Ishikawa (cell line): ENCODE measurements at regions not wholly inside any gene's neighbourhood (a gene's known extent, or its start where the extent isn't known, plus 50 kb on each side); places are given as distances from the start of the nearest gene placed in this dataset.

ENCODE experiments used
- CEBPB ChIP-seq: IDR thresholded peaks from 2 replicates; pipeline ENCODE4 v1.6.1; 2012
- CREB1 ChIP-seq: IDR thresholded peaks from 2 replicates; pipeline ENCODE4 v1.6.1; 2012; ENCODE audit warnings: low read depth
- EGR1 ChIP-seq: IDR thresholded peaks from 2 replicates; pipeline ENCODE4 v1.6.1; 2012
- EP300 ChIP-seq: IDR thresholded peaks from 2 replicates; pipeline ENCODE4 v1.6.1; 2012; ENCODE audit warnings: borderline replicate concordance
- FOXM1 ChIP-seq: IDR thresholded peaks from 2 replicates; pipeline ENCODE4 v1.6.1; 2012; ENCODE audit warnings: low read depth, borderline replicate concordance
- MAX ChIP-seq: IDR thresholded peaks from 2 replicates; pipeline ENCODE4 v1.6.1; 2012
- NFIC ChIP-seq: IDR thresholded peaks from 2 replicates; pipeline ENCODE4 v1.6.1; 2012
- RAD21 ChIP-seq: IDR thresholded peaks from 2 replicates; pipeline ENCODE4 v1.6.1; 2012; ENCODE audit warnings: low read depth
- REST ChIP-seq: IDR thresholded peaks from 2 replicates; pipeline ENCODE4 v1.6.1; 2012; ENCODE audit warnings: low read depth, mild to moderate bottlenecking
- TAF1 ChIP-seq: IDR thresholded peaks from 2 replicates; pipeline ENCODE4 v1.6.1; 2012; ENCODE audit warnings: low read depth, mild to moderate bottlenecking
- TCF12 ChIP-seq: IDR thresholded peaks from 2 replicates; pipeline ENCODE4 v1.6.1; 2012; ENCODE audit warnings: low read depth
- TEAD4 ChIP-seq: IDR thresholded peaks from 2 replicates; pipeline ENCODE4 v1.6.1; 2012
- YY1 ChIP-seq: IDR thresholded peaks from 2 replicates; pipeline ENCODE4 v1.6.1; 2012; ENCODE audit warnings: low read depth
- ZBTB7A ChIP-seq: IDR thresholded peaks from 2 replicates; pipeline ENCODE4 v1.6.1; 2012; ENCODE audit warnings: low read depth
- TF ChIP-seq, protein P1 (sequence below): IDR thresholded peaks from 2 replicates; pipeline ENCODE4 v1.6.1; 2012

- TF ChIP-seq EP300 (no peak), ZBTB7A (no peak), YY1 (no peak), TCF12 (no peak), FOXM1 (no peak), EGR1 (no peak), REST (no peak), TEAD4 (no peak), CEBPB (no peak), MAX (no peak), TAF1 (no peak)
- TF ChIP-seq, protein P1, sequence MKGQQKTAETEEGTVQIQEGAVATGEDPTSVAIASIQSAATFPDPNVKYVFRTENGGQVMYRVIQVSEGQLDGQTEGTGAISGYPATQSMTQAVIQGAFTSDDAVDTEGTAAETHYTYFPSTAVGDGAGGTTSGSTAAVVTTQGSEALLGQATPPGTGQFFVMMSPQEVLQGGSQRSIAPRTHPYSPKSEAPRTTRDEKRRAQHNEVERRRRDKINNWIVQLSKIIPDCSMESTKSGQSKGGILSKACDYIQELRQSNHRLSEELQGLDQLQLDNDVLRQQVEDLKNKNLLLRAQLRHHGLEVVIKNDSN = no peak
Observed at GRCh38 chr1:201606096-201606495, 67.2 kb downstream of the NAV1 start.

DNA sequence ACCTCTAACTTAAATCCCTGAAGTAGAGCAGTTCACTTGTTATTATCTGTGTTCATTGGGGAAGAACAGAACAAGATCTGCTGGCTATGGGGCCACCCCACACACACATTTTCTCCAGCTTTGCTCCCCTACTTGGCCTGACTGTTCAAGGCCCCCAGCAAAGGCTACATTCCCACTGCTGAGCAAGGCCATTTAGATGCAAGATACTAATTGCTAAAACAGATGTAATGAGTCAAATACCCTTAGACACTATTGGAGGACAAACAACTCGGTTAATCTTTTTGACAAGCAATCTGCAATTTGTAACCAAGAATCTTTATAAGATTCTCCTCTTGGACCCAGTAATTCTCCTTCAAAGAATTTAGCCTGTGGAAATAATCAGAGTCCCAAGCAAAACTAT is 67.7 kb downstream of the NAV1 start:
- TF ChIP-seq RAD21 (no peak), CEBPB (no peak)

DNA sequence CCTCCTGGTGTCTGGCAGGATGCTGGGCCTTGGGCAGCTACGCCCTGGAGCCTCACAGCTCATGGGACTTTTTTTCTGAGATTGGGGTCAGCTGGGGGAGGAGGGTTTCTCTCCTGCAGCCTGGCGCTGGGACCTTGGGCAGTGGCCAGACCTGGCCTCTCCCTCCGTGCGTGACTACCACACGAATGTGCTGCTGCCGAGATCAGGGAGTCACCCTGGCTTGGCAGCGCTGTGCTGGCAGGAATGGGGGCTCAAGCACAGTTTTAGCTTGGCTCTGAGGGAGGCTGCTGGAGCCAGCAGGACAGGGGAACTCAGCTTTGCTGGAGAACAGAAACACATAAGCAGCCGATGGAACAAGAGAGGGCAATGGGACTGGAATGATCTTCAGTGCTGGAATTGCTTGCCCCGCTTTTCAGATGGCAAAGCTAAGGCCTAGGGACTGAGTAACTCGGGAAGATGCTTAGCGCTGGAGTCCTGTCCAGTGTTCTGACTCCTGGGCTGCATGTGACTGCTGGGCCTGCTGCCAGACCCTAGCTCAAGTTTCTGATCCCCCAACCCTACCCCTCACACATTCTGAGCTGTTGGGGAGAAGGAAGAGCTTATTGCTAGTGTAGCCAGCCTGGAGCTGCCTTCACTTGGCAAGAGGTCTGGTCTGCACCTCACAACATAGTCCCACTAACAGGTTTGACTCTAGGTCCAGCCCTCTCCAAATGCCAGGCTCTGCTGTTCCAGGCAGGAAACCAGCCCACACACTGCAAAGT is 69.9 kb downstream of the NAV1 start:
- TF ChIP-seq TAF1 = no peak
- TF ChIP-seq CEBPB = no peak
- TF ChIP-seq EGR1 = no peak
- no peak for TF ChIP-seq MAX
- TF ChIP-seq CREB1 = no peak

- TF ChIP-seq, protein P1 = no peak
- TF ChIP-seq CREB1 (no peak), ZBTB7A (no peak), CEBPB (no peak), FOXM1 (no peak), REST (no peak), NFIC (no peak), TCF12 (no peak), YY1 (no peak), TEAD4 (no peak), TAF1 (no peak), RAD21 (no peak), MAX (no peak)
Observed at GRCh38 chr1:201609661-201610318, 70.9 kb downstream of the NAV1 start.

DNA sequence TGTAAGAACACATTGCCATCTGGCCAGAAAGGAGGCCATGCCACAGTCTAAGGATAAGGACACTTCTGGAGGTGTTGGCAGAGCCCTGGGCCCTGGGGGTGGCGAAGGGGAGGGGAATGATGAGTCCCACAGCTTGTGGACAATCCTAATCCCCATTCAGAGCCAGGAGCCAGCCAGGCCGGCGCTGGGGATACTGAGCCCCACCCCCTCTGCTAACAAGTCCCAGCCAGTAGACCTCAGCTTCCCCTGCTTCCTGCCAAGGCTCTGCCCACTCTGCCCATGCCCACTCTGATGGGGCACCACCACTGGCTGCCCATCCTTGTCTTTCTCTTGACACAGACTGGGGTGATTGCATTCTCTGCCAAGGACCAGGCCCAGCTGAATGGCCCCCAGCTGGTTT is 71.9 kb downstream of the NAV1 start:
- no peak for TF ChIP-seq CREB1
- TF ChIP-seq FOXM1 = no peak
- no peak for TF ChIP-seq EGR1
- TF ChIP-seq, protein P1 = no peak
- TF ChIP-seq MAX = no peak
- no peak for TF ChIP-seq TCF12
- no peak for TF ChIP-seq RAD21
- TF ChIP-seq TAF1 = no peak
- no peak for TF ChIP-seq CEBPB
- no peak for TF ChIP-seq REST
- no peak for TF ChIP-seq EP300
- TF ChIP-seq TEAD4 = no peak
- no peak for TF ChIP-seq YY1
- no peak for TF ChIP-seq NFIC
- TF ChIP-seq ZBTB7A = no peak
